ENCODE measurements at regions not wholly inside any gene's neighbourhood (a gene's known extent, or its start where the extent isn't known, plus 50 kb on each side); places are given as distances from the start of the nearest gene placed in this dataset.
"Not testable (repeated sequence)": the region's sequence is repeated elsewhere in the genome, so short reads cannot be mapped to it uniquely, and the experiment has no call there.

DNA sequence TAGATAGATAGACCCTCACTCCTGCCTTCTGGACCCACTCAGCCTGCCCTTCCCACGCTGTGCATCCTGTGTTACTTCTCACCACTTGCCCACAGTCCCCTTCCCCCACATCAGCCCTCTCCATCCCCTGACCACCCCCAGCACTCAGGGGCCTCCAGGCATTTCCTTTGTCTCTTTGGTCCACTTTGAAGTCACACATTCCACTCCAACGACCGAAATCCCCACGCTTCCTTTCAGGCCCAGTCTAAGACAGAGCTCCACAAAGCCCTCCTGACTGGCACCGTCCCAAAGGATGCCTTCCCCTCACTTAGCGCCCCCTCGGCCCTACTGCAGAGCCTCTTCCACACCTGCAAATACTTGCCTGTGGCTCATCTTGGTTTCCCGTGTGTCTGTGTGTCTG is 83.8 kb downstream of the FOXF2 start:
- no peaks in the 10 kb centered on the region for H3K9me3 ChIP-seq (ENCODE audit: severe bottlenecking)
- H3K4me3 ChIP-seq (ENCODE audit: low read depth, low read length) = no peak overlapping the region
- H3K36me3 ChIP-seq = no peaks in the 10 kb centered on the region
- TF ChIP-seq, protein P1, sequence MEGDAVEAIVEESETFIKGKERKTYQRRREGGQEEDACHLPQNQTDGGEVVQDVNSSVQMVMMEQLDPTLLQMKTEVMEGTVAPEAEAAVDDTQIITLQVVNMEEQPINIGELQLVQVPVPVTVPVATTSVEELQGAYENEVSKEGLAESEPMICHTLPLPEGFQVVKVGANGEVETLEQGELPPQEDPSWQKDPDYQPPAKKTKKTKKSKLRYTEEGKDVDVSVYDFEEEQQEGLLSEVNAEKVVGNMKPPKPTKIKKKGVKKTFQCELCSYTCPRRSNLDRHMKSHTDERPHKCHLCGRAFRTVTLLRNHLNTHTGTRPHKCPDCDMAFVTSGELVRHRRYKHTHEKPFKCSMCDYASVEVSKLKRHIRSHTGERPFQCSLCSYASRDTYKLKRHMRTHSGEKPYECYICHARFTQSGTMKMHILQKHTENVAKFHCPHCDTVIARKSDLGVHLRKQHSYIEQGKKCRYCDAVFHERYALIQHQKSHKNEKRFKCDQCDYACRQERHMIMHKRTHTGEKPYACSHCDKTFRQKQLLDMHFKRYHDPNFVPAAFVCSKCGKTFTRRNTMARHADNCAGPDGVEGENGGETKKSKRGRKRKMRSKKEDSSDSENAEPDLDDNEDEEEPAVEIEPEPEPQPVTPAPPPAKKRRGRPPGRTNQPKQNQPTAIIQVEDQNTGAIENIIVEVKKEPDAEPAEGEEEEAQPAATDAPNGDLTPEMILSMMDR (IDR thresholded peaks at IDR 0.05; ENCODE audit: low read depth, low read length) = no peak
- no peak overlapping the region for H3K27ac ChIP-seq
- DNase-seq = no peak
- H3K27me3 ChIP-seq (ENCODE audit: insufficient read depth, low read depth, severe bottlenecking) = no peaks in the 10 kb centered on the region

DNA sequence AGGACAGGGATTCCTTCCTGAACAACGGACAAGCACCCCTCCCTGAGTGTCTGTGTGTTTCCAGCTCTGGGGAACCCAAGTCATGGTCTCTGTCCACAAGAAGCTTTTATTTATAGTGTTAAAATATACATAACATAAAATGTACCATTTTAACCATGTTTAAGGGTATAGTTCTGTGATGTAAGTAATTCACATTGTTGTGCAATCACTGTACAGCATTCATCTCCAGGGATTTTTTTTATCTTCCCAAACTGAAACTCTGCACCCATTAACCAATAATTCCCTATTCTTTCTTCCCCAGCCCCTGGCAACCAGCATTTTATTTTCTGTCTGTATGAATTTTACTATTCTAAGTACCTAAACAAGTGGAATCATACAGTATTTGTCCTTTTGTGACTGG is 84.2 kb downstream of the FOXF2 start:
- H3K27me3 ChIP-seq (ENCODE audit: insufficient read depth, low read depth, severe bottlenecking) = no peaks in the 10 kb centered on the region
- no peak for DNase-seq
- no peak overlapping the region for H3K27ac ChIP-seq
- H3K9me3 ChIP-seq (ENCODE audit: severe bottlenecking) = no peaks in the 10 kb centered on the region
- H3K4me3 ChIP-seq (ENCODE audit: low read depth, low read length) = no peak overlapping the region
- TF ChIP-seq, protein P1 (IDR thresholded peaks at IDR 0.05; ENCODE audit: low read depth, low read length) = no peak
- no peaks in the 10 kb centered on the region for H3K36me3 ChIP-seq

DNA sequence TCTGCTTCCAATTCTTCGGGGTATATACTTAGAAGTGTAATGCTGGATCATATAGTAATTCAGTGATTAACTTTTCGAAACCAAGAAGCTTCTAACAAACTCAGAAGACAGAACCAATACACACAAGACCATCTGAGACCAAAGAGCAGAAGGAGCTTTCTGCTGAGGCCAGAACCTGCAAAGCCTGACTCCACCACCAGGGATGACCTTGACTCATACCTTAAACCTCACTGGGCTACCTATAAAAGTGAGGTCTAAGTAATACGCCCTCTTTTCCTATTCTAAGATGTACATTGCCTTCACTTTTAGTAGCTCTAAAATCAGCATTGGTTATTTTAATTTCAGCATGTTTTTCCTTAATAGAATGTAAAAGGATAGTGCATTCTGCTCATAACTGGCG is 84.8 kb downstream of the FOXF2 start:
- H3K4me3 ChIP-seq (ENCODE audit: low read depth, low read length) = no peak overlapping the region
- no peaks in the 10 kb centered on the region for H3K9me3 ChIP-seq (ENCODE audit: severe bottlenecking)
- no peaks in the 10 kb centered on the region for H3K36me3 ChIP-seq
- H3K27me3 ChIP-seq (ENCODE audit: insufficient read depth, low read depth, severe bottlenecking) = no peaks in the 10 kb centered on the region
- no peak for DNase-seq
- TF ChIP-seq, protein P1 (IDR thresholded peaks at IDR 0.05; ENCODE audit: low read depth, low read length) = peak; percentile 65
- no peak overlapping the region for H3K27ac ChIP-seq

DNA sequence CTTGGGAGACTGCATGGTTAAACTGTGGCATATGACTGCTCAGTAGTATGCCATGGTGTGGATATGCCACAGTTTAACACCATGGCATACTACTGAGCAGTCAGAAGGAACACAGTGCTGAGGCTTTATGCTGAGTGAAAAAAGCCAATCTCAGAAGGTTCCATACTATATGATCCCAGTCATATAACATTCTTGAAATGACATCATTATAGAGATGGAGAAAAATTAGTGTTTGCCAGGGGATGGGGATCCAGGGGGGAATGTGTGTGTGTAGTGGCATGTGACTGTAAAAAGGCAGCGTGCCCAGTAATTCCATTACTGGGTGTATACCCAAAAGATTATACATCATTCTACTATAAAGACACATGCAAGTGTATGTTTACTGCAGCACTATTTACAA is 85.8 kb downstream of the FOXF2 start:
- Histone ChIP-seq H3K27ac (no peak overlapping the region), H3K4me3 (ENCODE audit: low read depth, low read length) (no peak overlapping the region), H3K9me3 (ENCODE audit: severe bottlenecking) (no peaks in the 10 kb centered on the region), H3K27me3 (ENCODE audit: insufficient read depth, low read depth, severe bottlenecking) (no peaks in the 10 kb centered on the region), H3K36me3 (no peaks in the 10 kb centered on the region)
- TF ChIP-seq, protein P1 (IDR thresholded peaks at IDR 0.05; ENCODE audit: low read depth, low read length) = no peak
- no peak for DNase-seq

DNA sequence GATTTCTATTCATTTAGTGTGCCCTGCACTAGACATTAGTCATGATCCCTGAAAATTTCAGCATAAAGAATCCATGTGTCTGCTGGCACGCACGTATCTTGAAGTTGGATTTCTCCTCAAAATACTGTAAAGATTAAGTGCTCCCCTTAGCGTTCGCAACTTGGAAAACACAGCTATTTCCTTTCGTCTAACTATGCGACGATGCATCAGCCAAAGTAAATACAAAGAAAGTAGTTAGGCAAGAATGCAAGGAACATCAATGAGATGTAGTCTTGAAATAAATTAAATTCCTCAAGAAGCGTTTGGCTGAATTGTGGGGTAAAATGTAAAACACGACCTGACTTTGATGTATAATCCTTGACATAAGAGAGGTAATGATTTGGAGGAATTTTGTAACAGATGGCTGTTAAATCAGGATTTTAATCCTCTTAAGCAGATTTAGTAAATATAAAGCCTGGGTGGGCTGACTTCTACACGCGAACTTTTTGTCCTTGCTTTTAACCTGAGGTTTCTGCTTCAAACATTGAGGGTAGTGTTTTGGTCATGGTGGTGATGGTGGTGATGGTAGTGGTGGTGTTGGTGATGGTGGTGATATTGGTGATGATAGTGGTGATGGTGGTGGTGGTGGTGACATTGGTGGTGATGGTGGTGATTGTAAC is 88.2 kb downstream of the FOXF2 start:
- Histone ChIP-seq H3K9me3 (ENCODE audit: severe bottlenecking) (no peaks in the 10 kb centered on the region), H3K27ac (no peak overlapping the region), H3K4me3 (ENCODE audit: low read depth, low read length) (peak overlapping the region; percentile 11; the same call in 1 of the 2 replicates), H3K27me3 (ENCODE audit: insufficient read depth, low read depth, severe bottlenecking) (no peaks in the 10 kb centered on the region), H3K36me3 (no peaks in the 10 kb centered on the region)
- no peak for DNase-seq
- TF ChIP-seq, protein P1 (IDR thresholded peaks at IDR 0.05; ENCODE audit: low read depth, low read length) = no peak

DNA sequence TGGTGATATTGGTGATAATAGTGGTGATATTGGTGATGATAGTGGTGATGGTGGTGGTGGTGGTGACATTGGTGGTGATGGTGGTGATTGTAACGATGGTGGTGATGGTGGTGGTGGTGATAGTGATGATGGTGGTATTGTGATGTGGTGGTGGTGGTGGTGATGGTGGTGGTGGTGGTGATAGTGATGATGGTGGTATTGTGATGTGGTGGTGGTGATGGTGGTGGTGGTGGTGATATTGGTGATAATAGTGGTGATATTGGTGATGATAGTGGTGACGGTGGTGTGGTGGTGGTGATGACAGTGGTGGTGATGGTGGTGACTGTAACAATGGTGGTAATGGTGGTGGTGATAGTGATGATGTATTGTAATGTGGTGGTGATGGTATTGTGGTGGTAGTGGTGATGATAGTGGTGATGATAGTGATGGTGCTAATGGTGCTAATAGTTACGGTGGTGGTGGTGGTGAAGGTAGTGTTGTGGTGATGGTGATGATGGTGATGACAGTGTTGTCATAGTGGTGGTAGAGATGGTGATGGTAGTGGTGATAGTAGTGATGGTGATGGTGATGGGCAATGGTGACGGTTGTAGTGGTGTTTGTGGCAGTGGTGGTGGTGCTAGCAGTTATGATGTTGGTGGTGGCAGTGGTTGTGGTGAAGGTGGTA is 88.9 kb downstream of the FOXF2 start:
- not testable (repeated sequence) for H3K27me3 ChIP-seq (ENCODE audit: insufficient read depth, low read depth, severe bottlenecking); H3K27ac ChIP-seq; H3K36me3 ChIP-seq; DNase-seq; H3K4me3 ChIP-seq (ENCODE audit: low read depth, low read length); H3K9me3 ChIP-seq (ENCODE audit: severe bottlenecking)

Data from WERI-Rb-1 (cell line).